NB4 (cell line): ENCODE measurements at regions not wholly inside any gene's neighbourhood (a gene's known extent, or its start where the extent isn't known, plus 50 kb on each side); places are given as distances from the start of the nearest gene placed in this dataset.

Experiments used
- DNase-seq: peaks from one replicate; pipeline ENCODE4 v3.0.0; 2010; ENCODE audit warnings: low read depth
- H3K4me3 ChIP-seq: one replicate; pipeline ENCODE4 v1.5.1; 2011; ENCODE audit warnings: mild to moderate bottlenecking, low read depth, low read length, moderate library complexity
- MYC ChIP-seq: IDR thresholded peaks from 2 replicates; pipeline ENCODE4 v1.6.1; 2011; ENCODE audit warnings: low read depth, low read length
- POLR2A ChIP-seq: IDR thresholded peaks from 2 replicates; pipeline ENCODE4 v1.6.1; 2011; ENCODE audit warnings: mild to moderate bottlenecking; ENCODE audit not compliant: insufficient read length; ENCODE audit errors: extremely low read depth
- TF ChIP-seq, protein P1 (sequence below): IDR thresholded peaks from one replicate; pipeline ENCODE4 v1.5.1; 2012; ENCODE audit warnings: low read depth, low read length
- TF ChIP-seq, protein P2 (sequence below): IDR thresholded peaks from 2 replicates; pipeline ENCODE4 v1.6.1; 2011; ENCODE audit warnings: low read depth, low read length

DNA sequence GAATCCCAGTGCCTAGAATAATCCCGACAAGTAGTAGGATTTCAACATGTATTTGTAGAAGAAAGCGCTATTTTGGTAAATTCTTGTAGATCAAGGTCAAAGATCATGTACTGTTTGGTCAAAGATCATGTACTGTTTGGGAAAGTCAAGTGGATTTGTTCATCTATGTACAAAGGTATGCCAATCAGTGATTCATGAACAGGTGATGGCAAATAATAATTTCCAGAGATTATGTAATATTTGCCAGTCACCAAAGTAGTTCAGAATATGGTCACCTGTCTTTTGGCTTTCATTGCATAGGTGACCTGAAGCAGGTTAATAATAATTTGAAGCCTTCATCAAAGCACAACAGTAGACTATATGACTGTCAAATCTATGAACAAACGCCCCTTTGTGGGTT lies 398.2 kb downstream of the EFNA5 start:
- no peak for DNase-seq
- H3K4me3 ChIP-seq, result no peak overlapping the region
- TF ChIP-seq, protein P1, sequence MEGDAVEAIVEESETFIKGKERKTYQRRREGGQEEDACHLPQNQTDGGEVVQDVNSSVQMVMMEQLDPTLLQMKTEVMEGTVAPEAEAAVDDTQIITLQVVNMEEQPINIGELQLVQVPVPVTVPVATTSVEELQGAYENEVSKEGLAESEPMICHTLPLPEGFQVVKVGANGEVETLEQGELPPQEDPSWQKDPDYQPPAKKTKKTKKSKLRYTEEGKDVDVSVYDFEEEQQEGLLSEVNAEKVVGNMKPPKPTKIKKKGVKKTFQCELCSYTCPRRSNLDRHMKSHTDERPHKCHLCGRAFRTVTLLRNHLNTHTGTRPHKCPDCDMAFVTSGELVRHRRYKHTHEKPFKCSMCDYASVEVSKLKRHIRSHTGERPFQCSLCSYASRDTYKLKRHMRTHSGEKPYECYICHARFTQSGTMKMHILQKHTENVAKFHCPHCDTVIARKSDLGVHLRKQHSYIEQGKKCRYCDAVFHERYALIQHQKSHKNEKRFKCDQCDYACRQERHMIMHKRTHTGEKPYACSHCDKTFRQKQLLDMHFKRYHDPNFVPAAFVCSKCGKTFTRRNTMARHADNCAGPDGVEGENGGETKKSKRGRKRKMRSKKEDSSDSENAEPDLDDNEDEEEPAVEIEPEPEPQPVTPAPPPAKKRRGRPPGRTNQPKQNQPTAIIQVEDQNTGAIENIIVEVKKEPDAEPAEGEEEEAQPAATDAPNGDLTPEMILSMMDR, result no peak
- TF ChIP-seq POLR2A (no peak), MYC (no peak)
- TF ChIP-seq, protein P2, sequence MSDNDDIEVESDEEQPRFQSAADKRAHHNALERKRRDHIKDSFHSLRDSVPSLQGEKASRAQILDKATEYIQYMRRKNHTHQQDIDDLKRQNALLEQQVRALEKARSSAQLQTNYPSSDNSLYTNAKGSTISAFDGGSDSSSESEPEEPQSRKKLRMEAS, result no peak

DNA sequence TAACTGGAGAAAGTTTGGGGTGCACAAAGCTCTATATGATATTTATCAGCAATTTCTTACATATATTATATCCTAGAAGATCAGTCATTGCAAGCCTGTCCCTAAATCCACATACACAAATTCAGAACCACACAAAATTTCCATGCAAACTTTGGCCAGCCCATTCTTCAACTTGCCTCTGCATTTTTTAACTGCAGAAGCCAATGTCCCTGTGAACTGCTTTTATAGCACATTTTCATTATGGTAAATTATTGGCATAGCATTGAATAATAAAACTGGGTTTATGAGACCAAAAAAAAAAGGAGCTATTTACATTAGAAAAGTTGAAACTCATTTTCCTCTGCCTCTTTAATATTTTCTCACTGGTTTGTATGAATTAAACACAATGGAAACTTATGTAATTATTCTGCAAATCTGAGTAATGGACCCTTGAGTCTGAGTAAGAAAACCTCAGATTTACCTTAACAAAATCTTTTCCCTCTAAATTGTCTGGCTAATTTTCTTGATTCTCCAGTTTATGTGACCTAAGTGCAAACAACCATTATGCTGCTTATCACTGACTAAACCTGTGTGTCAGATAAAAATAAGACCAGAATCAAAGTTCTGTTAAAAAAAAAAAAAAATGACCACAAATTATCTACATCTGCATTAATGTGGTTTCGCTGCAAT lies 398.9 kb downstream of the EFNA5 start:
- no peak for DNase-seq
- H3K4me3 ChIP-seq, result no peak overlapping the region
- TF ChIP-seq, protein P2, result no peak
- TF ChIP-seq, protein P1, result no peak
- no peak for TF ChIP-seq MYC
- no peak for TF ChIP-seq POLR2A

DNA sequence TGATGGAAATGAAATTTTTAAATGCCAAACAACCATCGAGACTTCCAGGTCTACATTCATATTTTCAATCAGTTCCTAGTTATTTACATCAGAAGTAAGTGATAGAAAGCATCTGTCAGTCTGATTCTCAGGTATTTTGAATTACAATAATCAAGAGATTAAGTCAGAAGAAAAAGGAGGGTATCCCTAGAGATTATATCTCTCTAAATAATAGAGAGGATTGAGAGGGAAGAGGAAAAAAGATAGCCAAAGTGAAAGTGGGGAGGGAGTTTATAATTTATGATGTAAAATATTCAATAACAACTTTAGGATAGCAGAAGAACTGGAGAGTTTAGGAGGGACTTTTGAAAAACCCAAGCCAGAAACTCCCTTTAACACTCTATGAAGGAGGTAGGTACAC lies 400.2 kb downstream of the EFNA5 start:
- no peak for DNase-seq
- H3K4me3 ChIP-seq, result no peak overlapping the region
- TF ChIP-seq MYC (no peak), POLR2A (no peak)
- TF ChIP-seq, protein P1, result no peak
- TF ChIP-seq, protein P2, result no peak

DNA sequence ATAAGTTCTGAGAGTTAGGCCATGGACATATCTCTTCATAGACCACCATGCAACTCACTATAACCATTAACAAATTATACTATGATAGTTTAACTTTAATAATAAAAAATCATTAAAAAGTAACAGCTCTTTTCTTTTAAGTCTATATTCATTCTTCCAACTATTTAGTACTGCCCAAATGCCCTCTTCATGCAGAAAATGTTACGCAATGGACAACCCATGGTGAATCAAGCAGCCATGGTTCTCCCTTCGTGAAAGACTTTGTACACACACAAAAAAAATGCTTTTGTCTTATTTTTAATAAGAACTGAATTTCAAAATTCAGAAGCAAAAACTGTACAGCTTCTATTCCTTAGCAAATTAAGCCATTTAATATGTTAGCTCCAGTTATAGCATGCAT lies 401.1 kb downstream of the EFNA5 start:
- no peak overlapping the region for H3K4me3 ChIP-seq
- DNase-seq, result no peak
- TF ChIP-seq MYC (no peak), POLR2A (no peak)
- TF ChIP-seq, protein P1, result no peak
- TF ChIP-seq, protein P2, result no peak

DNA sequence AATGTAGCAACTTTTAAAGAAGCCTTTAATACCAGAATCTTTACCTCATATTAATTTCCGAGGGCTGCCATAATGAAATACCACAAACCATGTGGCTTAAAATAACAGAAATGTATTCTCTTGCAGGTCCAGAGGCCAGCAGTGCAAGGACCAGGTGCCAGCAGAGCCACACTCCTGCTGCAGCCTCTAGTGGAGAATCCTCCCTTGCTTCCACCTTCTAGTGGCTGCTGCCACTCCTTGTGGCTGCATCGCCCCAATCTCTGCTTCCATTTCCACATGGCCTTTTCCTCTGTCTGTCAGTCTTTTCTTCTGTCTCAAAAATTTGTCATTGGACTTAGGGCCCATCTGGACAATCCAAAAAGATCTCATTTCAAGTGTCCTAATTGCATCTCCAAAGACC lies 401.5 kb downstream of the EFNA5 start:
- DNase-seq, result no peak
- no peak overlapping the region for H3K4me3 ChIP-seq
- TF ChIP-seq POLR2A (no peak), MYC (no peak)

DNA sequence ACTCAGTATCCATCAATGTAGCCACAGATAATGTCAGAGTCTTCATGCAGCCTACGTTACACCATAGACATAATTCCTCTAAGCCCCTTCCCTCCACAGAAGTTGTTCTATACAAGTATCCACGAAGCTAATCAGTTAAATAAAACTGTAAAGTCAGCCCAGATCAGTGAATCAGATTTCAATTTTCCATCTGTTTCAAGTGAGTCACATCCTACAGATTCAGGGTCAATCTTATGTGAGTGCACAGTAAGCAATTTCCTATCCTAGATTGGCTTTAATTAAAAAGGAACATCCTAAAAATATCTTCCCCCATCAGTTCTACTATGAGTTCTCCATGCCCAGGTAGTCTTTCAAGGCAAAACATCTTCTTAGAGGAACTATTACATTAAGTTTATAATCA lies 402.5 kb downstream of the EFNA5 start:
- H3K4me3 ChIP-seq, result no peak overlapping the region
- TF ChIP-seq MYC (no peak), POLR2A (no peak)
- TF ChIP-seq, protein P1, result no peak
- TF ChIP-seq, protein P2, result no peak
- no peak for DNase-seq
